GM19351 (cell line): ENCODE measurements at regions not wholly inside any gene's neighbourhood (a gene's known extent, or its start where the extent isn't known, plus 50 kb on each side); places are given as distances from the start of the nearest gene placed in this dataset.

ENCODE experiments used
- ATAC-seq: cut with Tn5 transposase; IDR thresholded peaks from one replicate; pipeline ENCODE4 v1.9.1; 2021; ENCODE audit warnings: mild to moderate bottlenecking, moderate library complexity; ENCODE audit not compliant: unreplicated experiment

GRCh38 chr2:4134551-4135550 is 431.5 kb downstream of the DCDC2C start:
- no peak for ATAC-seq

GRCh38 chr2:4135765-4136164 is 432.4 kb downstream of the DCDC2C start:
- no peak for ATAC-seq

- ATAC-seq, result no peak
Measured at GRCh38 chr2:4139316-4139715, 435.9 kb downstream of the DCDC2C start.

- ATAC-seq, result no peak
Measured at GRCh38 chr2:4139731-4140130, 436.4 kb downstream of the DCDC2C start.

- no peak for ATAC-seq
Measured at GRCh38 chr2:4140281-4140970, 437.1 kb downstream of the DCDC2C start.

- ATAC-seq, result no peak
Measured at GRCh38 chr2:4144731-4145130, 441.4 kb downstream of the DCDC2C start.

GRCh38 chr2:4151521-4151920 is 448.1 kb downstream of the DCDC2C start:
- ATAC-seq, result no peak

- no peak for ATAC-seq
Measured at GRCh38 chr2:4152051-4152450, 448.7 kb downstream of the DCDC2C start.

GRCh38 chr2:4168834-4169233 is 465.5 kb downstream of the DCDC2C start:
- no peak for ATAC-seq

GRCh38 chr2:4174796-4175195 is 471.4 kb downstream of the DCDC2C start:
- ATAC-seq, result no peak

GRCh38 chr2:4175343-4175742 is 472.0 kb downstream of the DCDC2C start:
- no peak for ATAC-seq

- no peak for ATAC-seq
Measured at GRCh38 chr2:4180631-4181030, 477.3 kb downstream of the DCDC2C start.

GRCh38 chr2:4181062-4181461 is 477.7 kb downstream of the DCDC2C start:
- ATAC-seq, result no peak

GRCh38 chr2:4188561-4188960 is 485.2 kb downstream of the DCDC2C start:
- ATAC-seq, result no peak

GRCh38 chr2:4190548-4190947 is 487.2 kb downstream of the DCDC2C start:
- ATAC-seq, result no peak

- ATAC-seq, result no peak
Measured at GRCh38 chr2:4192119-4192518, 488.7 kb downstream of the DCDC2C start.

- ATAC-seq, result no peak
Measured at GRCh38 chr2:4214444-4215205, 511.2 kb downstream of the DCDC2C start.

- no peak for ATAC-seq
Measured at GRCh38 chr2:4217737-4218136, 514.4 kb downstream of the DCDC2C start.

- ATAC-seq, result no peak
Measured at GRCh38 chr2:4219101-4219500, 515.7 kb downstream of the DCDC2C start.

GRCh38 chr2:4219571-4219970 is 516.2 kb downstream of the DCDC2C start:
- ATAC-seq, result no peak

GRCh38 chr2:4221434-4221833 is 518.1 kb downstream of the DCDC2C start:
- no peak for ATAC-seq
